ENCODE measurements at regions not wholly inside any gene's neighbourhood (a gene's known extent, or its start where the extent isn't known, plus 50 kb on each side); places are given as distances from the start of the nearest gene placed in this dataset.

DNA sequence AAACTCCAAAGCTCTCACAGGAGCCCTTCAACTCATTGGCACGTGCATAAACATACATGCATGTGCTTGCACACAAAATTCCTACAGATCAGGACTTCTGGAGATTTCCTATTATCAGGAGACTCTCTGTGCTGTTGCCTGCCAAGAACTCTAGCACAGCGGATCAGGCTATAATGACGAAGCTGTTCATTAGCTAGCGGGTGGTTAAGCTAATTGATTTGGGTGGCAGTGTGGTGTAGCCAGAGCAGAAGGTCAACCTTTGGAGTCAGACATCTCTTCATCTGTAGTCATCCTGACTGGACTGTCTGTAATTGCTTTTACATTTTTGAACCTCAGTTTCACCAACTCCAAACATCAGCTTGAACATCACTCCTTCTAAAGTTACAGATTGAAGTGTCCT is 69.0 kb downstream of the KIF2B start:
- H3K36me3 ChIP-seq (ENCODE audit: insufficient read depth, low read length) = no peaks in the 10 kb centered on the region
- H3K9me3 ChIP-seq (ENCODE audit: low read depth, low read length) = peaks cover 7% of the 10 kb centered on the region; the same call in 1 of the 2 replicates
- no peak overlapping the region for H3K9ac ChIP-seq (ENCODE audit: insufficient read length)
- DNase-seq (ENCODE audit: low read depth, low spot score) = no peak
- TF ChIP-seq EZH2 (IDR thresholded peaks at IDR 0.05) (no peak), FOXP2 (optimal IDR thresholded peaks at IDR 0.05; ENCODE audit: control extremely low read depth, extremely low read length, insufficient read depth) (no peak), POLR2AphosphoS5 (IDR thresholded peaks at IDR 0.05; ENCODE audit: borderline replicate concordance, low read depth, low read length) (no peak)
- no peak overlapping the region for H3K27ac ChIP-seq
- H3K4me3 ChIP-seq = no peak overlapping the region

DNA sequence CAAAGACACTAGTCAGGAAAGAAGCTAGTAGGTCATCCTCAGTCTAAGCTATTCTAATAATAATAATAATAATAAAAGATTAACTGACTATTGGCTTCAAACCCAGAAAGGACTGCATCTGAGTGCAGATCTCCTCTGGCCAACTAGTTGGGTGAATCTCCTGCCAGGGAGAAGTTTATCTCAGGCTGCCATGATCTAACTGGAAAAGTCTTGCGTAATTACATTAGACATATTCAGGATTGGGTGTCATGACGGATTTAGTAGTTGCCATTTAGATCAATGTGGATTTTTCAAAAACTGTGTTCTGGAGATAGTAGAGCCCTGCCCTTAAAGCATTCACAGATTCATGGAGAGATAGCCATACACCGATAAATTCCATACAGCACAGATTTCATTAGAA is 69.5 kb downstream of the KIF2B start:
- H3K36me3 ChIP-seq (ENCODE audit: insufficient read depth, low read length) = no peaks in the 10 kb centered on the region
- DNase-seq (ENCODE audit: low read depth, low spot score) = no peak
- no peak overlapping the region for H3K9ac ChIP-seq (ENCODE audit: insufficient read length)
- no peak overlapping the region for H3K27ac ChIP-seq
- TF ChIP-seq EZH2 (IDR thresholded peaks at IDR 0.05) = no peak
- no peak for TF ChIP-seq POLR2AphosphoS5 (IDR thresholded peaks at IDR 0.05; ENCODE audit: borderline replicate concordance, low read depth, low read length)
- no peak for TF ChIP-seq FOXP2 (optimal IDR thresholded peaks at IDR 0.05; ENCODE audit: control extremely low read depth, extremely low read length, insufficient read depth)
- peaks cover 6% of the 10 kb centered on the region; the same call in 1 of the 2 replicates for H3K9me3 ChIP-seq (ENCODE audit: low read depth, low read length)
- no peak overlapping the region for H3K4me3 ChIP-seq

DNA sequence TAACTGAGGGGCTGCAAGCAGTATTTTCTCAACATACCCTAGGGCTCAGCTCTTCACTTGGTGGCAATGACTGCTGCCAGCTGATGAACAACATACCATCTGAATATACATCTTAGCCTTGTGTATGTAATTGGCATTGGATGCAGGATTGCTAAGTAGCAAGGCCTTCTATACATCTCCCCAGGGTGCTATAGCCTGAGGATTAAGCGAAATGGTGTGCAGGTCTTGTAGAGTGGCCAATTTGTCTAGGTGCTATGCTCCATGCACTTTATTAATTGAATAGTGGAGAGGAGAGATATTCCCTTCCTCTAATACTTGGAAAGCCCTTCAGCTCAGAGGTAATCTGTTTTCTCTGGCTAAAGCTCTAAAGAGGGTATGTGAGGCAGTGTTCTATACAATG is 71.9 kb downstream of the KIF2B start:
- Histone ChIP-seq H3K4me3 (no peak overlapping the region), H3K27ac (no peak overlapping the region), H3K9me3 (ENCODE audit: low read depth, low read length) (no peaks in the 10 kb centered on the region), H3K36me3 (ENCODE audit: insufficient read depth, low read length) (no peaks in the 10 kb centered on the region), H3K9ac (ENCODE audit: insufficient read length) (no peak overlapping the region)
- TF ChIP-seq EZH2 (IDR thresholded peaks at IDR 0.05) (no peak), POLR2AphosphoS5 (IDR thresholded peaks at IDR 0.05; ENCODE audit: borderline replicate concordance, low read depth, low read length) (no peak), FOXP2 (optimal IDR thresholded peaks at IDR 0.05; ENCODE audit: control extremely low read depth, extremely low read length, insufficient read depth) (no peak)
- DNase-seq (ENCODE audit: low read depth, low spot score) = no peak

DNA sequence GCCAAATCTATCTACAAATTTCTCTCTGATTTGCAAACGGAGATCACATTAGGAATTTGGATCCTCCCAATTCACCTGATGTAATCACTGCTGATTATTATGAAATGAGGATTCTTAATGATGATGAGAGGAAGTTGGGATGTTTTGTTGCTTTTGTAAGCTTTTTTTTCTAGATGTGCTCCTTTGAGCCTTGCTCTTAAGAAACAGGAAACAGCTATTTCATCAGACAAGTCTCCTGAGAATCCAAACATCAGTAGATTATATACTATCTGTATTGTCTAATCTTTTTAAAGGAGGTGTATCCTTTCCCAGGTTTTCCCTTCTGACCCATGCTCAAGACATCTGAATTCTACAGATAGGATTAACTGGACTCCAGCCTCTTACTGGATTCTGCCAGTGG is 73.3 kb downstream of the KIF2B start:
- H3K9me3 ChIP-seq (ENCODE audit: low read depth, low read length) = no peaks in the 10 kb centered on the region
- peak; percentile 39 for DNase-seq (ENCODE audit: low read depth, low spot score)
- H3K4me3 ChIP-seq = no peak overlapping the region
- TF ChIP-seq FOXP2 (optimal IDR thresholded peaks at IDR 0.05; ENCODE audit: control extremely low read depth, extremely low read length, insufficient read depth) = no peak
- no peak for TF ChIP-seq EZH2 (IDR thresholded peaks at IDR 0.05)
- no peak for TF ChIP-seq POLR2AphosphoS5 (IDR thresholded peaks at IDR 0.05; ENCODE audit: borderline replicate concordance, low read depth, low read length)
- H3K27ac ChIP-seq = peak overlapping the region; percentile 36; the same call in 1 of the 2 replicates
- H3K36me3 ChIP-seq (ENCODE audit: insufficient read depth, low read length) = no peaks in the 10 kb centered on the region
- H3K9ac ChIP-seq (ENCODE audit: insufficient read length) = no peak overlapping the region

DNA sequence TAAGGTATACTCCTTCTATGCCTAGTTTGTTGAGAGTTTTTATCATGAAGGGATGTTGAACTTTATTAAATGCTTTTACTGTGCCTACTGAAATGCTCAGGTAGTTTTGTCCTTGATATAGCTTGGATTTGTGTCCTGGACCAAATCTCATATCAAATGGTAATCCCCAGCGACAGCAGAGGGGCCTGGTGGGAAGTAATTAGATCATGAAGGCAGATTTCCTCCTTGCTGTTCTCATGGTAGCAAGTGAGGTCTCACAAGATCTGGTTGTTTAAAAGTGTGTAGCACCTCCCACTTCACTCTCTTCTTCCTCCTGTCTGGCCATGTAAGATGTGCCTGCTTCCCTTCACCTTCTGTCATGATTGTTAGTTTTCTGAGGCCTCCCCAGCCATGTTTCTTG is 78.2 kb downstream of the KIF2B start:
- TF ChIP-seq EZH2 (IDR thresholded peaks at IDR 0.05) (no peak), POLR2AphosphoS5 (IDR thresholded peaks at IDR 0.05; ENCODE audit: borderline replicate concordance, low read depth, low read length) (no peak), FOXP2 (optimal IDR thresholded peaks at IDR 0.05; ENCODE audit: control extremely low read depth, extremely low read length, insufficient read depth) (no peak)
- DNase-seq (ENCODE audit: low read depth, low spot score) = no peak
- Histone ChIP-seq H3K9me3 (ENCODE audit: low read depth, low read length) (no peaks in the 10 kb centered on the region), H3K4me3 (no peak overlapping the region), H3K27ac (no peak overlapping the region), H3K9ac (ENCODE audit: insufficient read length) (no peak overlapping the region), H3K36me3 (ENCODE audit: insufficient read depth, low read length) (no peaks in the 10 kb centered on the region)

DNA sequence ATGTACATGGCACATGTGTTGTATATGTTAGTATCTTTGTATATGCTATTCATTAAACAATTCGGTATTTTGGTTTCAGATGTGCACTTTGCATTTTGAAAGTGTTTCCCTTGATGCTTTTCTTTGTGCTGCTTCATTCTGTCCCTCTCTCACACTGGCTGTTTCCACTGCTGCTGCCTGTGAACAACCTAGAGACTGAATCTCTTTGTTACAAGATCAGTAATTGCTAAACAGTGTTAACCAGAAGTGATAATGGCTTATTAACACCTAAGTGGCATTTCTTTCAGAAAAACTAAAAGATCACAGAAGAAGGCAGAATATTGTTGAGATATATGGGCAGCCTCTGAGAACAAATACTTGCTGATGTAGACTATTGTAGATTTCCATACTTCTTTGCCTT is 84.7 kb downstream of the KIF2B start:
- H3K4me3 ChIP-seq = no peak overlapping the region
- TF ChIP-seq EZH2 (IDR thresholded peaks at IDR 0.05) = no peak
- TF ChIP-seq POLR2AphosphoS5 (IDR thresholded peaks at IDR 0.05; ENCODE audit: borderline replicate concordance, low read depth, low read length) = no peak
- TF ChIP-seq FOXP2 (optimal IDR thresholded peaks at IDR 0.05; ENCODE audit: control extremely low read depth, extremely low read length, insufficient read depth) = no peak
- H3K9ac ChIP-seq (ENCODE audit: insufficient read length) = no peak overlapping the region
- DNase-seq (ENCODE audit: low read depth, low spot score) = no peak
- H3K27ac ChIP-seq = no peak overlapping the region
- no peaks in the 10 kb centered on the region for H3K36me3 ChIP-seq (ENCODE audit: insufficient read depth, low read length)
- H3K9me3 ChIP-seq (ENCODE audit: low read depth, low read length) = no peaks in the 10 kb centered on the region

DNA sequence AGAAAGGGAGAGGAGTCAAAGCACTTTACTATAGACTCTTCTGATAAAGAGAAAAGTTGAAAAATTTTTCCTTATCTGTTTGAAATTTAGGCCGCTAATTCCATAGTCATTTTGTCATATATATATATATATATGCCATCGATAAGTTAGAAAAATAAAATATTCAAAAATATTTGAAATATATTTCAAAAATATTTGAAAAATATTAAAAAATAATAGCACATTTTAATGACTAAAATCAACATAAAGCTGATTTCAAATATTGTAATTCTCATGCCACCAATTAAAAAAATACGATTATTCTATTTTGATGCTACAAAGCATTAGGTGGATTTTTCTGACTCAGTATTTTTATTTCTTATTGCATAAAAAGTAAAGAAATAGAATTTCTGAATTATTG is 87.1 kb downstream of the KIF2B start:
- Histone ChIP-seq H3K9me3 (ENCODE audit: low read depth, low read length) (no peaks in the 10 kb centered on the region), H3K9ac (ENCODE audit: insufficient read length) (no peak overlapping the region), H3K27ac (no peak overlapping the region), H3K4me3 (no peak overlapping the region), H3K36me3 (ENCODE audit: insufficient read depth, low read length) (no peaks in the 10 kb centered on the region)
- TF ChIP-seq EZH2 (IDR thresholded peaks at IDR 0.05) = no peak
- TF ChIP-seq FOXP2 (optimal IDR thresholded peaks at IDR 0.05; ENCODE audit: control extremely low read depth, extremely low read length, insufficient read depth) = no peak
- no peak for TF ChIP-seq POLR2AphosphoS5 (IDR thresholded peaks at IDR 0.05; ENCODE audit: borderline replicate concordance, low read depth, low read length)
- no peak for DNase-seq (ENCODE audit: low read depth, low spot score)

DNA sequence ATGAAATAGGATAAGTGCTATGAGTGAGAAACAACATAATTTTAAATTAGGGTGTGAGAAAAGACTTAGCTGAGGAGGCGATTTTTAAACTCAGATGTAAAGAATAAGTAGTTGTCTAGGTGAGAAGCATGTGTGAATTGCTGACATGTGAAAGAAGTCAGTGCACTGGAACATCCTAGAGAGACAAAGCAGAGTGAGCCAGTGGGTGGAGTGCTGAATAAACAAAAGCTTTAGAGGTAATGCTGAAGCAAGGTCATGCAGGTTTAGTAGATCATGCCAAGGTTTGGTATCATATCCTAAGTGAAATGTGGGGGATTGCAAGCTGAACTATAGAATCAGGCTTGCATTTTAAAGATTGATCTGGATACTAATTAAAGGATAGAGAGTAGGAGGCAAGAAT is 89.4 kb downstream of the KIF2B start:
- Histone ChIP-seq H3K9me3 (ENCODE audit: low read depth, low read length) (no peaks in the 10 kb centered on the region), H3K36me3 (ENCODE audit: insufficient read depth, low read length) (no peaks in the 10 kb centered on the region), H3K9ac (ENCODE audit: insufficient read length) (no peak overlapping the region), H3K27ac (no peak overlapping the region), H3K4me3 (no peak overlapping the region)
- no peak for TF ChIP-seq EZH2 (IDR thresholded peaks at IDR 0.05)
- TF ChIP-seq POLR2AphosphoS5 (IDR thresholded peaks at IDR 0.05; ENCODE audit: borderline replicate concordance, low read depth, low read length) = no peak
- TF ChIP-seq FOXP2 (optimal IDR thresholded peaks at IDR 0.05; ENCODE audit: control extremely low read depth, extremely low read length, insufficient read depth) = no peak
- DNase-seq (ENCODE audit: low read depth, low spot score) = no peak

DNA sequence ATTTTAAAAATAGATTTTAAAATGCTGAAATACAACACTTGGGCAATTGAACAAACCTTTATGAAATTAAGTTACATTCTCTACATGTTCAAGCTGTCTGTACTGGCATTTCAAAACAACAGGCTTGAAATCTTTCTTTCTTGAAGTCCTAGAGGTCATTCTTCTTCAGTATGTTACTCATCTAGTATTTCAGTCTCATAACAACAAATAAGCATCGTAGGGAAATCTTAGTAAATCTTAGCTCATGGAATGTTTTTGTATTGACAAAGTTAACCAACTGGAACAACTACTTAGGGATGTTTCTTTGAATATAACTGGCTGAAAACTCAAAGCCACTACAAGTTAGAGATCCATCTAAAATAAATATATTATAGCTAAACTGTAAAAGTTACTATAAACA is 96.6 kb downstream of the KIF2B start:
- H3K27ac ChIP-seq = no peak overlapping the region
- DNase-seq (ENCODE audit: low read depth, low spot score) = no peak
- no peak overlapping the region for H3K9ac ChIP-seq (ENCODE audit: insufficient read length)
- H3K4me3 ChIP-seq = no peak overlapping the region
- no peaks in the 10 kb centered on the region for H3K36me3 ChIP-seq (ENCODE audit: insufficient read depth, low read length)
- no peak for TF ChIP-seq POLR2AphosphoS5 (IDR thresholded peaks at IDR 0.05; ENCODE audit: borderline replicate concordance, low read depth, low read length)
- TF ChIP-seq FOXP2 (optimal IDR thresholded peaks at IDR 0.05; ENCODE audit: control extremely low read depth, extremely low read length, insufficient read depth) = no peak
- TF ChIP-seq EZH2 (IDR thresholded peaks at IDR 0.05) = no peak
- no peaks in the 10 kb centered on the region for H3K9me3 ChIP-seq (ENCODE audit: low read depth, low read length)

All from SK-N-MC (cell line).